ENCODE measurements at regions not wholly inside any gene's neighbourhood (a gene's known extent, or its start where the extent isn't known, plus 50 kb on each side); places are given as distances from the start of the nearest gene placed in this dataset.

- H3K4me2 ChIP-seq, result peak overlapping the region; percentile 58
- no peaks in the 10 kb centered on the region for H4K20me1 ChIP-seq (ENCODE audit: insufficient read depth)
- H3K9ac ChIP-seq, result peak overlapping the region; percentile 60
- no peak for DNase-seq
- H2AFZ ChIP-seq (ENCODE audit: low read depth), result no peak overlapping the region
- no peaks in the 10 kb centered on the region for H3K36me3 ChIP-seq (replicated peaks in 1 of 2; ENCODE audit: control insufficient read depth in 1 of 2, insufficient read depth in 2 of 2, low read length in 1 of 2)
- no peaks in the 10 kb centered on the region for H3K27me3 ChIP-seq (ENCODE audit: insufficient read depth)
- H3K79me2 ChIP-seq (ENCODE audit: insufficient read depth), result no peaks in the 10 kb centered on the region
- H3K4me1 ChIP-seq (ENCODE audit: control insufficient read depth in 1 of 2, insufficient read depth in 2 of 2, low read depth in 1 of 2, low read length in 1 of 2), result peaks cover 0 to 38% of the 10 kb centered on the region in 2 experiments; a peak in 2 of 4 replicates
- H3K27ac ChIP-seq (ENCODE audit: low read depth in 2 of 2, low read length in 1 of 2), result peak overlapping the region; percentile 88 to 98; a peak in 3 of 4 replicates
- POLR2A ChIA-PET, result no interaction called here
- H3K4me3 ChIP-seq (ENCODE audit: low read depth in 2 of 2, low read length in 1 of 2), result no peak overlapping the region
- CTCF ChIA-PET, result no interaction called here
- peaks cover 46% of the 10 kb centered on the region for H3F3A ChIP-seq (replicated peaks; ENCODE audit: insufficient read depth)
- no peaks in the 10 kb centered on the region for H3K9me2 ChIP-seq
- WGBS (ENCODE audit: low lambda C conversion rate), result 46% methylated on average over 4 of the region's 4 CpGs
- no peaks in the 10 kb centered on the region for H3K9me3 ChIP-seq
- TF ChIP-seq CHD2 (IDR thresholded peaks at IDR 0.05; ENCODE audit: low read length, partially characterized antibody), result no peak
- TF ChIP-seq REST (IDR thresholded peaks at IDR 0.05; ENCODE audit: low read depth, low read length), result no peak
- no peak for TF ChIP-seq IRF3 (IDR thresholded peaks at IDR 0.05; ENCODE audit: low read depth, low read length)
- no peak for TF ChIP-seq YY1 (IDR thresholded peaks at IDR 0.05; ENCODE audit: low read depth)
- peak; percentile 65; the same call in 1 of the 2 replicates for TF ChIP-seq JUND (IDR thresholded peaks at IDR 0.05)
- no peak for TF ChIP-seq SMC3 (IDR thresholded peaks at IDR 0.05; ENCODE audit: low read depth, low read length)
- TF ChIP-seq SIN3A (IDR thresholded peaks at IDR 0.05; ENCODE audit: borderline replicate concordance, low read depth, low read length), result no peak
- TF ChIP-seq PBX3 (IDR thresholded peaks at IDR 0.05), result peak; percentile 42
- TF ChIP-seq RFX5 (IDR thresholded peaks at IDR 0.05; ENCODE audit: low read length), result no peak
- TF ChIP-seq FOSL2 (IDR thresholded peaks at IDR 0.05; ENCODE audit: borderline replicate concordance, low read depth), result peak; percentile 59
- no peak for TF ChIP-seq EZH2phosphoT487 (IDR thresholded peaks at IDR 0.05; ENCODE audit: borderline replicate concordance, low read depth)
- peak; percentile 77; the same call in 1 of the 2 replicates for TF ChIP-seq TCF12 (IDR thresholded peaks at IDR 0.05)
- peak; percentile 75 for TF ChIP-seq MAX (IDR thresholded peaks at IDR 0.05; ENCODE audit: low read depth)
- no peak; the same call in 1 of the 2 replicates for TF ChIP-seq TAF1 (IDR thresholded peaks at IDR 0.05; ENCODE audit: borderline replicate concordance, low read depth, low read length)
- TF ChIP-seq RAD21 (IDR thresholded peaks at IDR 0.05; ENCODE audit: low read length), result no peak
- no peak for TF ChIP-seq CTCF (IDR thresholded peaks at IDR 0.05)
- TF ChIP-seq NFIC (IDR thresholded peaks at IDR 0.05; ENCODE audit: borderline replicate concordance), result peak; percentile 84
- TF ChIP-seq TEAD4 (IDR thresholded peaks at IDR 0.05; ENCODE audit: borderline replicate concordance, insufficient read depth), result 0 out of 2 replicates have a peak, but pooled peaks have one; percentile 63
- no peak for TF ChIP-seq ELF1 (IDR thresholded peaks at IDR 0.05)
- no peak for TF ChIP-seq FOXM1 (IDR thresholded peaks at IDR 0.05; ENCODE audit: low read depth)
- peak; percentile 49 for TF ChIP-seq POLR2AphosphoS5 (IDR thresholded peaks at IDR 0.05; ENCODE audit: low read depth, low read length)
- TF ChIP-seq USF2 (IDR thresholded peaks at IDR 0.05; ENCODE audit: borderline replicate concordance, low read depth, low read length), result no peak
- TF ChIP-seq EP300 (IDR thresholded peaks at IDR 0.05; ENCODE audit: borderline replicate concordance in 1 of 2, low read depth in 1 of 2, low read length in 1 of 2), result peak; percentile 24 to 88; a peak in 3 of 4 replicates
These were observed 112.8 kb upstream of the ATXN3L start for GRCh38 chrX:13432414-13433297.
